ENCODE measurements at regions not wholly inside any gene's neighbourhood (a gene's known extent, or its start where the extent isn't known, plus 50 kb on each side); places are given as distances from the start of the nearest gene placed in this dataset.
A peak's percentile ranks its signal among the peaks of the same experiment; 100 is the strongest.

DNA sequence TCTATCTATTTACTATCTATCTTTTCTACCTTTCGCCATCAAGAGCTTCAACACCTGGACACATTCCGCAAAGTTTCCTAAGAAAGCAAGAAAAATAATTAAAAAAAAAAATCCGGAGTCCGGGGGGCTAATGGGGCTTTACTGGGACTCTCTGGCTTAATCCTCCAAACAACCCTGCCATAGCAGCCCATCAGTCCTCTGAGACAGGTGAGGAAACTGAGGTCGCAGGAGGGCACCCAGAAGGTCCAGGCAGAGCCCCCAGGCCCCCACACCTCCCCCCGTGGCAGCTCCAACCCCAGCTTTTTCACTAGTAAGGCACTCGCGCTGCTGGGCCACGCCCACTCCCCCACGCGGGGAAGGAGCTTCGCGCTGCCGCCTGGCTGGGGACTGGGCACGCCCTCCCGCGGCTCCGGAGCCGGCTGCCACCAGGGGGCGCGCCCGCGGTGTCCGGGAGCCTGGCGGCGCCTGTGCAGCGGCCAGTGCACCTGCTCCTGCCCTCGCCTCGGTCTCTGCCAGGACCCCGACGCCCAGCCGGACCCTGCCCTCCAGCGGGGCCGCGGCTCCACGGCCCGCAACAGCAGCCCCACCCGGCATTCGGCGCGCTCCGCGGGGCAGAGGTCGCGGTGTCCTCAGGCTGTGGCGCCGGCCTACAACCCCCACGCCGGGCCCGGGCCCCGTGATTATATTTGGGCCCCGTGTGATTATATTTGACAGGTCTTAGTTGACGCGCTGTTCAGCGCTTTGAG, 54.1 kb upstream of the SAMD11 start (continued):
- no peak for TF ChIP-seq CBX3 (IDR thresholded peaks at IDR 0.05; ENCODE audit: borderline replicate concordance, low read depth)
- no peak for TF ChIP-seq EP300 (IDR thresholded peaks at IDR 0.05; ENCODE audit: borderline replicate concordance in 1 of 2, control insufficient read depth in 1 of 2, low read depth in 2 of 2, low read length in 2 of 2)
- TF ChIP-seq ESRRA (IDR thresholded peaks at IDR 0.05; ENCODE audit: low read length): no peak
- TF ChIP-seq, protein P1, sequence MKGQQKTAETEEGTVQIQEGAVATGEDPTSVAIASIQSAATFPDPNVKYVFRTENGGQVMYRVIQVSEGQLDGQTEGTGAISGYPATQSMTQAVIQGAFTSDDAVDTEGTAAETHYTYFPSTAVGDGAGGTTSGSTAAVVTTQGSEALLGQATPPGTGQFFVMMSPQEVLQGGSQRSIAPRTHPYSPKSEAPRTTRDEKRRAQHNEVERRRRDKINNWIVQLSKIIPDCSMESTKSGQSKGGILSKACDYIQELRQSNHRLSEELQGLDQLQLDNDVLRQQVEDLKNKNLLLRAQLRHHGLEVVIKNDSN (IDR thresholded peaks at IDR 0.05; ENCODE audit: borderline replicate concordance, extremely low read length, insufficient read depth, low read depth, low read length): no peak
- no peak for TF ChIP-seq E2F4 (IDR thresholded peaks at IDR 0.05; ENCODE audit: low read depth, low read length)
- TF ChIP-seq CEBPB (IDR thresholded peaks at IDR 0.05; ENCODE audit: borderline replicate concordance in 1 of 2, low read depth in 2 of 2, low read length in 2 of 2): no peak
- TF ChIP-seq, protein P2, sequence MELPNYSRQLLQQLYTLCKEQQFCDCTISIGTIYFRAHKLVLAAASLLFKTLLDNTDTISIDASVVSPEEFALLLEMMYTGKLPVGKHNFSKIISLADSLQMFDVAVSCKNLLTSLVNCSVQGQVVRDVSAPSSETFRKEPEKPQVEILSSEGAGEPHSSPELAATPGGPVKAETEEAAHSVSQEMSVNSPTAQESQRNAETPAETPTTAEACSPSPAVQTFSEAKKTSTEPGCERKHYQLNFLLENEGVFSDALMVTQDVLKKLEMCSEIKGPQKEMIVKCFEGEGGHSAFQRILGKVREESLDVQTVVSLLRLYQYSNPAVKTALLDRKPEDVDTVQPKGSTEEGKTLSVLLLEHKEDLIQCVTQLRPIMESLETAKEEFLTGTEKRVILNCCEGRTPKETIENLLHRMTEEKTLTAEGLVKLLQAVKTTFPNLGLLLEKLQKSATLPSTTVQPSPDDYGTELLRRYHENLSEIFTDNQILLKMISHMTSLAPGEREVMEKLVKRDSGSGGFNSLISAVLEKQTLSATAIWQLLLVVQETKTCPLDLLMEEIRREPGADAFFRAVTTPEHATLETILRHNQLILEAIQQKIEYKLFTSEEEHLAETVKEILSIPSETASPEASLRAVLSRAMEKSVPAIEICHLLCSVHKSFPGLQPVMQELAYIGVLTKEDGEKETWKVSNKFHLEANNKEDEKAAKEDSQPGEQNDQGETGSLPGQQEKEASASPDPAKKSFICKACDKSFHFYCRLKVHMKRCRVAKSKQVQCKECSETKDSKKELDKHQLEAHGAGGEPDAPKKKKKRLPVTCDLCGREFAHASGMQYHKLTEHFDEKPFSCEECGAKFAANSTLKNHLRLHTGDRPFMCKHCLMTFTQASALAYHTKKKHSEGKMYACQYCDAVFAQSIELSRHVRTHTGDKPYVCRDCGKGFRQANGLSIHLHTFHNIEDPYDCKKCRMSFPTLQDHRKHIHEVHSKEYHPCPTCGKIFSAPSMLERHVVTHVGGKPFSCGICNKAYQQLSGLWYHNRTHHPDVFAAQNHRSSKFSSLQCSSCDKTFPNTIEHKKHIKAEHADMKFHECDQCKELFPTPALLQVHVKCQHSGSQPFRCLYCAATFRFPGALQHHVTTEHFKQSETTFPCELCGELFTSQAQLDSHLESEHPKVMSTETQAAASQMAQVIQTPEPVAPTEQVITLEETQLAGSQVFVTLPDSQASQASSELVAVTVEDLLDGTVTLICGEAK (IDR thresholded peaks at IDR 0.05; ENCODE audit: borderline replicate concordance): no peak
- no peak for TF ChIP-seq HDGF (IDR thresholded peaks at IDR 0.05)
- TF ChIP-seq JUND (IDR thresholded peaks at IDR 0.05; ENCODE audit: low read depth, low read length): no peak
- TF ChIP-seq, protein P3, sequence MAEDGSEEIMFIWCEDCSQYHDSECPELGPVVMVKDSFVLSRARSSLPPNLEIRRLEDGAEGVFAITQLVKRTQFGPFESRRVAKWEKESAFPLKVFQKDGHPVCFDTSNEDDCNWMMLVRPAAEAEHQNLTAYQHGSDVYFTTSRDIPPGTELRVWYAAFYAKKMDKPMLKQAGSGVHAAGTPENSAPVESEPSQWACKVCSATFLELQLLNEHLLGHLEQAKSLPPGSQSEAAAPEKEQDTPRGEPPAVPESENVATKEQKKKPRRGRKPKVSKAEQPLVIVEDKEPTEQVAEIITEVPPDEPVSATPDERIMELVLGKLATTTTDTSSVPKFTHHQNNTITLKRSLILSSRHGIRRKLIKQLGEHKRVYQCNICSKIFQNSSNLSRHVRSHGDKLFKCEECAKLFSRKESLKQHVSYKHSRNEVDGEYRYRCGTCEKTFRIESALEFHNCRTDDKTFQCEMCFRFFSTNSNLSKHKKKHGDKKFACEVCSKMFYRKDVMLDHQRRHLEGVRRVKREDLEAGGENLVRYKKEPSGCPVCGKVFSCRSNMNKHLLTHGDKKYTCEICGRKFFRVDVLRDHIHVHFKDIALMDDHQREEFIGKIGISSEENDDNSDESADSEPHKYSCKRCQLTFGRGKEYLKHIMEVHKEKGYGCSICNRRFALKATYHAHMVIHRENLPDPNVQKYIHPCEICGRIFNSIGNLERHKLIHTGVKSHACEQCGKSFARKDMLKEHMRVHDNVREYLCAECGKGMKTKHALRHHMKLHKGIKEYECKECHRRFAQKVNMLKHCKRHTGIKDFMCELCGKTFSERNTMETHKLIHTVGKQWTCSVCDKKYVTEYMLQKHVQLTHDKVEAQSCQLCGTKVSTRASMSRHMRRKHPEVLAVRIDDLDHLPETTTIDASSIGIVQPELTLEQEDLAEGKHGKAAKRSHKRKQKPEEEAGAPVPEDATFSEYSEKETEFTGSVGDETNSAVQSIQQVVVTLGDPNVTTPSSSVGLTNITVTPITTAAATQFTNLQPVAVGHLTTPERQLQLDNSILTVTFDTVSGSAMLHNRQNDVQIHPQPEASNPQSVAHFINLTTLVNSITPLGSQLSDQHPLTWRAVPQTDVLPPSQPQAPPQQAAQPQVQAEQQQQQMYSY (CRISPR knock-in tag; IDR thresholded peaks at IDR 0.05): no peak
- no peak for TF ChIP-seq SREBF2 (IDR thresholded peaks at IDR 0.05; ENCODE audit: low read length)
- no peak for TF ChIP-seq EGR1 (IDR thresholded peaks at IDR 0.05; ENCODE audit: borderline replicate concordance in 1 of 2, low read depth in 2 of 2, low read length in 2 of 2)
- no peak for TF ChIP-seq NBN (IDR thresholded peaks at IDR 0.05)
- TF ChIP-seq IRF3 (IDR thresholded peaks at IDR 0.05): no peak
- peak; percentile 48; the same call in 1 of the 2 replicates for TF ChIP-seq DPF2 (IDR thresholded peaks at IDR 0.05)
